ENCODE measurements at regions not wholly inside any gene's neighbourhood (a gene's known extent, or its start where the extent isn't known, plus 50 kb on each side); places are given as distances from the start of the nearest gene placed in this dataset.

DNA sequence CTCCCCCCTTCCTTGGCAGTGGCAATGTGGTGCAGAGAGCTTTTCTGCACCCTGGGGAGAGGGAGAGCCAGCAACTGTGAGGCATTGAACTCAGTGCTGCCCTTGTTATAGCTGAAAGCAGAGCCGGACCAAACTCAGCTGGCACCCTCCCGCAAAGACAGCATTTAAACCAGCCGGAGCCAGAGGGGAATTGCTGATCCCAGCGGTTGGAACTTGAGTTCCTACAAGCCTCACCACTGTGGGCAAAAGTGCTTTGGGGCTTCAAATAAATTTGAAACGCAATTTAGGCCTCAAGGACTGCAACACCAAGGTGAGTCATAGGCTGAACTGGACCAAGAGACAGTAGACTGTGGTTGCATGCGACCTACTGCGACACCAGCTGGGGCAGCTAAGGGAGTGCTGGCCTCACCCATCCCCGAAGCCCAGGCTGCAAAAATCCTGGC, 207.6 kb upstream of the CDKN2B start:
- intact Hi-C loops (cut with micrococcal nuclease; ENCODE audit: unreplicated experiment): no loop called here
- no peaks in the 10 kb centered on the region for H3K27me3 ChIP-seq (replicated peaks in 1 of 2; ENCODE audit: control insufficient read depth in 2 of 2, insufficient read depth in 2 of 2, low read length in 1 of 2)
- SMC1A ChIA-PET (ENCODE audit: uncharacterized antibody, unreplicated experiment): no interaction called here
- no peak for FAIRE-seq
- POLR2A ChIA-PET: no interaction called here
- H3K36me3 ChIP-seq (ENCODE audit: control insufficient read depth in 2 of 2, insufficient read depth in 2 of 2, low read length in 1 of 2): no peaks in the 10 kb centered on the region
- no peak for DNase-seq (ENCODE audit: low read depth, low spot score)
- no peak for TF ChIP-seq NR2F1 (conservative IDR thresholded peaks at IDR 0.05)
- TF ChIP-seq, protein P1, sequence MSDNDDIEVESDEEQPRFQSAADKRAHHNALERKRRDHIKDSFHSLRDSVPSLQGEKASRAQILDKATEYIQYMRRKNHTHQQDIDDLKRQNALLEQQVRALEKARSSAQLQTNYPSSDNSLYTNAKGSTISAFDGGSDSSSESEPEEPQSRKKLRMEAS (IDR thresholded peaks at IDR 0.05; ENCODE audit: low read depth, low read length): no peak
- no peak for TF ChIP-seq ZNF207 (IDR thresholded peaks at IDR 0.05; ENCODE audit: borderline replicate concordance)
- TF ChIP-seq, protein P2, sequence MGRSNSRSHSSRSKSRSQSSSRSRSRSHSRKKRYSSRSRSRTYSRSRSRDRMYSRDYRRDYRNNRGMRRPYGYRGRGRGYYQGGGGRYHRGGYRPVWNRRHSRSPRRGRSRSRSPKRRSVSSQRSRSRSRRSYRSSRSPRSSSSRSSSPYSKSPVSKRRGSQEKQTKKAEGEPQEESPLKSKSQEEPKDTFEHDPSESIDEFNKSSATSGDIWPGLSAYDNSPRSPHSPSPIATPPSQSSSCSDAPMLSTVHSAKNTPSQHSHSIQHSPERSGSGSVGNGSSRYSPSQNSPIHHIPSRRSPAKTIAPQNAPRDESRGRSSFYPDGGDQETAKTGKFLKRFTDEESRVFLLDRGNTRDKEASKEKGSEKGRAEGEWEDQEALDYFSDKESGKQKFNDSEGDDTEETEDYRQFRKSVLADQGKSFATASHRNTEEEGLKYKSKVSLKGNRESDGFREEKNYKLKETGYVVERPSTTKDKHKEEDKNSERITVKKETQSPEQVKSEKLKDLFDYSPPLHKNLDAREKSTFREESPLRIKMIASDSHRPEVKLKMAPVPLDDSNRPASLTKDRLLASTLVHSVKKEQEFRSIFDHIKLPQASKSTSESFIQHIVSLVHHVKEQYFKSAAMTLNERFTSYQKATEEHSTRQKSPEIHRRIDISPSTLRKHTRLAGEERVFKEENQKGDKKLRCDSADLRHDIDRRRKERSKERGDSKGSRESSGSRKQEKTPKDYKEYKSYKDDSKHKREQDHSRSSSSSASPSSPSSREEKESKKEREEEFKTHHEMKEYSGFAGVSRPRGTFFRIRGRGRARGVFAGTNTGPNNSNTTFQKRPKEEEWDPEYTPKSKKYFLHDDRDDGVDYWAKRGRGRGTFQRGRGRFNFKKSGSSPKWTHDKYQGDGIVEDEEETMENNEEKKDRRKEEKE (IDR thresholded peaks at IDR 0.05): no peak
- TF ChIP-seq TAF1 (IDR thresholded peaks at IDR 0.05; ENCODE audit: borderline replicate concordance, low read depth, low read length): no peak
- TF ChIP-seq HDGF (IDR thresholded peaks at IDR 0.05): no peak
- TF ChIP-seq FOS (IDR thresholded peaks at IDR 0.05; ENCODE audit: borderline replicate concordance, extremely low read depth, insufficient read length): no peak
- no peak for TF ChIP-seq CHD4 (IDR thresholded peaks at IDR 0.05)
- TF ChIP-seq JUND (IDR thresholded peaks at IDR 0.05; ENCODE audit: low read depth, low read length): no peak
- TF ChIP-seq RB1 (IDR thresholded peaks at IDR 0.05; ENCODE audit: borderline replicate concordance): no peak
- TF ChIP-seq POLR2A (IDR thresholded peaks at IDR 0.05; ENCODE audit: low read depth, low read length): no peak
- TF ChIP-seq TBL1XR1 (IDR thresholded peaks at IDR 0.05; ENCODE audit: low read depth, low read length): no peak
- H3K9ac ChIP-seq (ENCODE audit: control insufficient read depth, insufficient read depth, low read length): no peak overlapping the region
- no peak overlapping the region for H3K4me2 ChIP-seq (ENCODE audit: control insufficient read depth, insufficient read depth)
- in situ Hi-C loops (cut with MboI): no loop called here
- no TSS peak for BruUV-seq (replicated peaks)
- H3K27ac ChIP-seq (ENCODE audit: control insufficient read depth, insufficient read depth): no peak overlapping the region
- H3K9me3 ChIP-seq (replicated peaks; ENCODE audit: control insufficient read depth, insufficient read depth, low read length): no peaks in the 10 kb centered on the region
- no peaks in the 10 kb centered on the region for H3K4me1 ChIP-seq (ENCODE audit: control insufficient read depth, insufficient read depth, low read length)
- no peak overlapping the region for H3K4me3 ChIP-seq
- H2AFZ ChIP-seq (ENCODE audit: control insufficient read depth, low read depth, low read length): no peak overlapping the region
- RAD21 ChIA-PET (ENCODE audit: unreplicated experiment): no interaction called here
- CTCF ChIA-PET: interaction anchor here (1.3 kb wide), 1 partner anchor 12 kb away, joined by 5 read pairs; no protein-coding TSS in a partner anchor
- WGBS (ENCODE audit: insufficient coverage, insufficient replicate concordance, low lambda C conversion rate, missing lambda C conversion rate): 56% methylated on average over 8 of the region's 8 CpGs
- ATAC-seq: no peak
- H3K79me2 ChIP-seq (ENCODE audit: control insufficient read depth, insufficient read depth, low read length): no peaks in the 10 kb centered on the region
- no peaks in the 10 kb centered on the region for H4K20me1 ChIP-seq (ENCODE audit: control insufficient read depth, insufficient read depth)
